WTC11 (cell line): ENCODE measurements at regions not wholly inside any gene's neighbourhood (a gene's known extent, or its start where the extent isn't known, plus 50 kb on each side); places are given as distances from the start of the nearest gene placed in this dataset.

Experiments used
- ATAC-seq: fragments of 200-7000 bp; cut with Tn5 transposase; 2 replicates; pipeline ENCODE4 v1.10.0; 2021; ENCODE audit warnings: mild to moderate bottlenecking, moderate library complexity
- CTCF ChIA-PET: fragments of 300-600 bp; sonication (Branson Sonifier 250); formaldehyde crosslinking; loops from one replicate; lab custom pipeline; 2021; ENCODE audit warnings: antibody characterized with exemption; lab: Charles Lee
- POLR2A ChIA-PET: fragments of 350-600 bp; sonication (Branson Sonifier 250); formaldehyde crosslinking; loops from one replicate; lab custom pipeline; 2021; ENCODE audit warnings: antibody characterized with exemption; lab: Charles Lee
- DNase-seq: peaks from one replicate; pipeline ENCODE4 v3.0.0; 2021; ENCODE audit warnings: low spot score
- H3K27ac Mint-ChIP-seq: 2 replicates; pipeline ENCODE4 v1.8.0; 2021; ENCODE audit warnings: mixed read lengths
- H3K27me3 Mint-ChIP-seq: 2 replicates; pipeline ENCODE4 v1.8.0; 2021; ENCODE audit warnings: low read depth, mild to moderate bottlenecking, moderate library complexity, mixed read lengths
- H3K36me3 Mint-ChIP-seq: 2 replicates; pipeline ENCODE4 v1.8.0; 2021; ENCODE audit warnings: mixed read lengths
- H3K4me1 Mint-ChIP-seq: 2 replicates; pipeline ENCODE4 v1.8.0; 2022; ENCODE audit warnings: mixed read lengths
- H3K4me3 Mint-ChIP-seq: 2 replicates; pipeline ENCODE4 v1.8.0; 2021; ENCODE audit warnings: mild to moderate bottlenecking, moderate library complexity, mixed read lengths
- H3K9me3 Mint-ChIP-seq: 2 replicates; pipeline ENCODE4 v1.8.0; 2021; ENCODE audit warnings: mixed read lengths
- ARID4B ChIP-seq: sonication (generic); formaldehyde crosslinking; IDR thresholded peaks from 2 replicates; pipeline ENCODE4 v1.8.0; 2023; ENCODE audit warnings: missing genetic modification reagents, mild to moderate bottlenecking, borderline replicate concordance
- ATF2 ChIP-seq: sonication (generic); formaldehyde crosslinking; IDR thresholded peaks from 2 replicates; pipeline ENCODE4 v1.8.1; 2022; ENCODE audit warnings: low read depth, missing genetic modification reagents, borderline replicate concordance
- ATF6 ChIP-seq: sonication (generic); formaldehyde crosslinking; IDR thresholded peaks from 2 replicates; pipeline ENCODE4 v1.8.1; 2023; ENCODE audit warnings: mild to moderate bottlenecking, missing genetic modification reagents
- FOXJ3 ChIP-seq: sonication (generic); formaldehyde crosslinking; IDR thresholded peaks from 2 replicates; pipeline ENCODE4 v1.9.0; 2021; ENCODE audit warnings: missing genetic modification reagents, mild to moderate bottlenecking, borderline replicate concordance
- FOXK1 ChIP-seq: sonication (generic); formaldehyde crosslinking; IDR thresholded peaks from 2 replicates; pipeline ENCODE4 v1.8.0; 2022; ENCODE audit warnings: mild to moderate bottlenecking, moderate library complexity, missing genetic modification reagents
- GRHL2 ChIP-seq: fragments of 250-450 bp; sonication (Bioruptor Pico); IDR thresholded peaks from 2 replicates; pipeline ENCODE4 v1.8.0; 2022; ENCODE audit warnings: mild to moderate bottlenecking, moderate library complexity; ENCODE audit not compliant: insufficient replicate concordance, severe bottlenecking
- MYBL2 ChIP-seq: sonication (generic); formaldehyde crosslinking; IDR thresholded peaks from 2 replicates; pipeline ENCODE4 v1.8.1; 2023; ENCODE audit warnings: mild to moderate bottlenecking, moderate library complexity, missing genetic modification reagents
- SP1 ChIP-seq: sonication (generic); formaldehyde crosslinking; conservative IDR thresholded peaks from 2 replicates; pipeline ENCODE4 v1.8.1; 2022; ENCODE audit warnings: missing genetic modification reagents
- ZNF263 ChIP-seq: sonication (generic); formaldehyde crosslinking; IDR thresholded peaks from 2 replicates; pipeline ENCODE4 v1.8.1; 2022; ENCODE audit warnings: low read depth, mild to moderate bottlenecking, moderate library complexity, missing genetic modification reagents
- ZNF317 ChIP-seq: sonication (generic); formaldehyde crosslinking; IDR thresholded peaks from 2 replicates; pipeline ENCODE4 v1.8.1; 2023; ENCODE audit warnings: low read depth, mild to moderate bottlenecking, moderate library complexity, missing genetic modification reagents, borderline replicate concordance
- ZNF425 ChIP-seq: fragments of 250-450 bp; sonication (Bioruptor Pico); conservative IDR thresholded peaks from 2 replicates; pipeline ENCODE4 v1.9.0; 2021; ENCODE audit warnings: mild to moderate bottlenecking

GRCh38 chr17:34452769-34453168 lies 89.7 kb upstream of the CCL1 start (continued):
- TF ChIP-seq ATF6 (CRISPR knock-in tag), result no peak
- no peak for TF ChIP-seq FOXJ3
- no peak for TF ChIP-seq FOXK1 (CRISPR knock-in tag)
- TF ChIP-seq SP1 (CRISPR knock-in tag), result no peak
- no peak for TF ChIP-seq ZNF263 (CRISPR knock-in tag)
- TF ChIP-seq MYBL2 (CRISPR knock-in tag), result no peak
- TF ChIP-seq ATF2 (CRISPR knock-in tag), result no peak
- TF ChIP-seq ARID4B (CRISPR knock-in tag), result no peak
- TF ChIP-seq GRHL2 (CRISPR knock-in tag), result no peak
- TF ChIP-seq ZNF317 (CRISPR knock-in tag), result no peak
- TF ChIP-seq, all 79 proteins: peak for 0

- peaks cover 7% of the 10 kb centered on the region; the same call in 1 of the 2 replicates for H3K27me3 Mint-ChIP-seq
- no peak for DNase-seq
These were observed 88.3 kb upstream of the CCL1 start for GRCh38 chr17:34451313-34451712.

More at GRCh38 chr17:34451313-34451712, 88.3 kb upstream of the CCL1 start:
- Mint-ChIP-seq H3K36me3 (no peaks in the 10 kb centered on the region), H3K4me1 (no peaks in the 10 kb centered on the region), H3K27ac (no peak overlapping the region), H3K4me3 (no peak overlapping the region), H3K9me3 (no peaks in the 10 kb centered on the region)
- ChIA-PET CTCF (interaction anchor here (1.4 kb wide), 1 partner anchor 91 kb away, joined by 4 read pairs; no protein-coding TSS in a partner anchor), POLR2A (no interaction called here)
- no peak for ATAC-seq
- no peak for TF ChIP-seq ZNF425 (CRISPR knock-in tag)
- TF ChIP-seq, all 79 proteins: peak for 0
